K562 (cell line): ENCODE measurements at regions not wholly inside any gene's neighbourhood (a gene's known extent, or its start where the extent isn't known, plus 50 kb on each side); places are given as distances from the start of the nearest gene placed in this dataset.

Experiments used
- ATAC-seq: fragments of 200-7000 bp; cut with Tn5 transposase; 3 replicates; pipeline ENCODE4 v1.9.1; 2020; ENCODE audit warnings: moderate library complexity
- BruUV-seq: library from RNA; stranded (reverse); fragments of 400-500 nt; replicated peaks from 2 replicates; lab custom pipeline; 2021; lab: Mats Ljungman, UMichigan
- CTCF ChIA-PET: fragments of 300-600 bp; formaldehyde crosslinking; extraction: SDS; loops from one replicate; lab custom pipeline; 2021; ENCODE audit warnings: low intra/inter-chr PET ratio; lab: Yijun Ruan, JAX
- POLR2A ChIA-PET: fragments of 300-600, 350-650 bp; sonication (Branson Sonifier 250); formaldehyde crosslinking; extraction: SDS; loops from one replicate; lab custom pipeline; 2021; ENCODE audit warnings: antibody characterized with exemption, inconsistent platforms; lab: Yijun Ruan, JAX
- DNase-seq, 4 experiments: peaks; one replicate each; pipeline versions ENCODE4 v3.0.0 to v3.0.0-alpha.2; 2011 to 2018; ENCODE audit warnings: low spot score in 3 of 4, mixed read lengths in 3 of 4; ENCODE audit errors: extremely low read depth in 1 of 4
- FAIRE-seq: peaks from 2 replicates; lab custom pipeline; 2011; peaks lifted over from hg19 to GRCh38; lab: Jason Lieb, UNC
- H2AFZ ChIP-seq: 2 replicates; pipeline ENCODE4 v1.6.0; 2011; ENCODE audit warnings: low read depth, low read length, control low read depth, inconsistent platforms
- H3K27ac ChIP-seq: fragments of 200-600 bp; 3 replicates; pipeline ENCODE4 v1.8.0; 2011; ENCODE audit warnings: low read depth, mild to moderate bottlenecking, control low read depth, inconsistent platforms, low read length, moderate library complexity, mixed read lengths; ENCODE audit errors: extremely low read depth
- H3K27me3 ChIP-seq, 2 experiments: fragments of 300-600 bp in 1 of 2; 2 replicates in 1 of 2; 3 replicates in 1 of 2; pipeline versions ENCODE4 v1.6.0 to v1.8.0; 2011; ENCODE audit warnings: inconsistent platforms in 2 of 2, low read length in 2 of 2, mild to moderate bottlenecking in 1 of 2, mixed read lengths in 1 of 2, moderate library complexity in 1 of 2; ENCODE audit not compliant: control insufficient read depth in 2 of 2, insufficient read depth in 2 of 2
- H3K36me3 ChIP-seq: fragments of 300-600 bp; 3 replicates; pipeline ENCODE4 v1.8.0; 2011; ENCODE audit warnings: mild to moderate bottlenecking, low read length, inconsistent platforms; ENCODE audit not compliant: control insufficient read depth, insufficient read depth
- H3K4me1 ChIP-seq, 2 experiments: fragments of 200-600 bp in 1 of 2; replicated peaks in 1 of 2; 2 replicates in 1 of 2; 3 replicates in 1 of 2; pipeline versions ENCODE4 v1.5.1 to v1.8.0; 2011; ENCODE audit warnings: inconsistent platforms in 2 of 2, low read length in 2 of 2, mild to moderate bottlenecking in 1 of 2, mixed read lengths in 1 of 2, moderate library complexity in 1 of 2; ENCODE audit not compliant: control insufficient read depth in 2 of 2, insufficient read depth in 2 of 2
- H3K4me2 ChIP-seq: 2 replicates; pipeline ENCODE4 v1.6.1; 2011; ENCODE audit warnings: low read length, control low read depth, inconsistent platforms, mixed read lengths; ENCODE audit not compliant: insufficient read depth
- H3K4me3 ChIP-seq: fragments of 200-600 bp; sonication (generic), shearing (Covaris generic); 2 replicates; pipeline ENCODE4 v1.5.1; 2016; ENCODE audit warnings: control low read depth, inconsistent platforms
- H3K79me2 ChIP-seq: fragments of 200-600 bp; 3 replicates; pipeline ENCODE4 v1.8.0; 2011; ENCODE audit warnings: low read length, inconsistent platforms; ENCODE audit not compliant: control insufficient read depth, insufficient read depth
- H3K9ac ChIP-seq, 2 experiments: 2 replicates each; pipeline versions ENCODE4 v1.6.0 to v1.6.1; 2011; ENCODE audit warnings: low read depth in 2 of 2, low read length in 2 of 2, control low read depth in 1 of 2, inconsistent platforms in 1 of 2, mild to moderate bottlenecking in 1 of 2, mixed read lengths in 1 of 2; ENCODE audit not compliant: insufficient read depth in 1 of 2
- H3K9me1 ChIP-seq: one replicate; pipeline ENCODE4 v1.6.0; 2011; ENCODE audit warnings: inconsistent platforms, mild to moderate bottlenecking, low read length, moderate library complexity; ENCODE audit not compliant: control insufficient read depth, insufficient read depth
- H3K9me3 ChIP-seq: replicated peaks from 2 replicates; pipeline ENCODE4 v1.5.1; 2011; ENCODE audit warnings: low read depth, low read length, inconsistent platforms; ENCODE audit not compliant: control insufficient read depth, insufficient read depth
- H4K20me1 ChIP-seq: replicated peaks from 2 replicates; pipeline ENCODE4 v1.6.1; 2011; ENCODE audit warnings: low read length, inconsistent platforms, mixed read lengths; ENCODE audit not compliant: control insufficient read depth, insufficient read depth
- BACH1 ChIP-seq: fragments of 200-800 bp; sonication (Bioruptor generic); IDR thresholded peaks from 2 replicates; pipeline ENCODE4 v1.6.1; 2016; ENCODE audit warnings: missing genetic modification characterization, missing compliant biosample characterization
- CCNT2 ChIP-seq: IDR thresholded peaks from 2 replicates; pipeline ENCODE4 v1.6.1; 2011; ENCODE audit warnings: borderline replicate concordance, low read depth, mild to moderate bottlenecking, moderate library complexity, mixed read lengths, low read length; ENCODE audit not compliant: insufficient read length; ENCODE audit errors: extremely low read depth
- CREB3L1 ChIP-seq: fragments of 450-650 bp; IDR thresholded peaks from 2 replicates; pipeline ENCODE4 v1.6.1; 2014; ENCODE audit warnings: low read depth, mild to moderate bottlenecking, moderate library complexity, borderline replicate concordance
- KAT2B ChIP-seq: IDR thresholded peaks from one replicate; pipeline ENCODE4 v1.6.1; 2012; ENCODE audit warnings: low read depth, mild to moderate bottlenecking, control low read depth, inconsistent platforms, low read length, moderate library complexity
- KDM2B ChIP-seq: fragments of 250-450 bp; sonication (Bioruptor Pico); IDR thresholded peaks from 2 replicates; pipeline ENCODE4 v1.8.0; 2021; ENCODE audit warnings: mild to moderate bottlenecking, moderate library complexity
- NR2C1 ChIP-seq, 2 experiments: fragments of 450-650 bp; IDR thresholded peaks; 2 replicates each; pipeline ENCODE4 v1.6.1; 2017; ENCODE audit warnings: mild to moderate bottlenecking in 2 of 2, antibody characterized with exemption in 1 of 2, inconsistent platforms in 1 of 2, missing compliant biosample characterization in 1 of 2, missing genetic modification characterization in 1 of 2
- PCBP1 ChIP-seq: fragments of 200-400 bp; formaldehyde crosslinking; IDR thresholded peaks from 2 replicates; pipeline ENCODE4 v1.6.1; 2018; ENCODE audit warnings: mild to moderate bottlenecking, low read depth, low read length; ENCODE audit not compliant: poor library complexity, severe bottlenecking
- PTTG1 ChIP-seq: fragments of 450-650 bp; IDR thresholded peaks from 2 replicates; pipeline ENCODE4 v1.6.1; 2016; ENCODE audit warnings: low read depth, mild to moderate bottlenecking, missing genetic modification characterization, missing compliant biosample characterization
- ZFP1 ChIP-seq: fragments of 450-650 bp; formaldehyde crosslinking; IDR thresholded peaks from 2 replicates; pipeline ENCODE4 v1.4.0; 2020; ENCODE audit warnings: mild to moderate bottlenecking, mixed read lengths
- ZFPM2 ChIP-seq: fragments of 250-450 bp; sonication (Bioruptor Pico); IDR thresholded peaks from 2 replicates; pipeline ENCODE4 v1.5.1; 2022; ENCODE audit warnings: mild to moderate bottlenecking
- ZNF518B ChIP-seq: fragments of 250-450 bp; sonication (Bioruptor Pico); IDR thresholded peaks from 2 replicates; pipeline ENCODE4 v1.5.0; 2021; ENCODE audit warnings: mild to moderate bottlenecking, moderate library complexity
- ZNF785 ChIP-seq: fragments of 250-450 bp; sonication (Bioruptor Pico); IDR thresholded peaks from 2 replicates; pipeline ENCODE4 v1.4.0; 2020; ENCODE audit warnings: mild to moderate bottlenecking
- ZSCAN32 ChIP-seq: fragments of 450-650 bp; formaldehyde crosslinking; IDR thresholded peaks from 2 replicates; pipeline ENCODE4 v1.4.0; 2020; ENCODE audit warnings: mild to moderate bottlenecking, moderate library complexity
- WGBS: fragments of 100-300 bp; shearing (Covaris generic); methylation state at CpG from one replicate; pipeline ENCODE4 v1.1.6; 2016; ENCODE audit warnings: low coverage, mixed read lengths; ENCODE audit not compliant: insufficient coverage; ENCODE audit errors: missing lambda C conversion rate; 5-methylcytosine and 5-hydroxymethylcytosine counted together
- in situ Hi-C: fragments of 300-500 bp; cut with MboI; formaldehyde crosslinking; loops from 4 replicates; pipeline ENCODE4 v1.15.0; 2018; ENCODE audit warnings: inconsistent platforms, mixed read lengths
- intact Hi-C: fragments of 100-400 bp; cut with micrococcal nuclease; formaldehyde crosslinking; loops from 2 replicates; pipeline ENCODE4 v1.14.2; 2022

- intact Hi-C loops (loop anchor here (10.0 kb wide), 1 partner anchor 169 kb away; no protein-coding TSS in a partner anchor), in situ Hi-C loops (no loop called here)
- no peak overlapping the region for H3K4me2 ChIP-seq
- H3K9me3 ChIP-seq = peaks cover 59% of the 10 kb centered on the region
- ChIA-PET POLR2A (no interaction called here), CTCF (interaction anchor here (0.7 kb wide), 1 partner anchor 18 kb away, joined by 3 read pairs; no protein-coding TSS in a partner anchor)
- H3K4me3 ChIP-seq = no peak overlapping the region
- no peaks in the 10 kb centered on the region for H3K9me1 ChIP-seq
- no peaks in the 10 kb centered on the region for H3K79me2 ChIP-seq
- no peaks in the 10 kb centered on the region for H4K20me1 ChIP-seq
- WGBS = 12% methylated on average over 4 of the region's 4 CpGs
- no peaks in the 10 kb centered on the region for H3K36me3 ChIP-seq
- DNase-seq (no peak), ATAC-seq (no peak), FAIRE-seq (no peak)
- H3K27me3 ChIP-seq = no peaks in the 10 kb centered on the region
- no peak overlapping the region for H2AFZ ChIP-seq
- peaks cover 10 to 44% of the 10 kb centered on the region in 2 experiments; a peak in 4 of 5 replicates for H3K4me1 ChIP-seq
- TF ChIP-seq KDM2B (no peak), PCBP1 (no peak), ZSCAN32 (CRISPR knock-in tag) (no peak), ZFPM2 (CRISPR knock-in tag) (no peak), ZFP1 (CRISPR knock-in tag) (no peak), CREB3L1 (no peak), ZNF785 (no peak), KAT2B (no peak), PTTG1 (tag) (no peak), CCNT2 (no peak), NR2C1 (IDR thresholded peaks at IDR 0.05) (no peak), NR2C1 (tag; IDR thresholded peaks at IDR 0.05) (no peak), ZNF518B (CRISPR knock-in tag) (no peak), BACH1 (no peak)
- BruUV-seq = no TSS peak
- no peak overlapping the region for H3K9ac ChIP-seq
- no peak overlapping the region for H3K27ac ChIP-seq
Measured at GRCh38 chr6:39995633-39996032, 61.4 kb upstream of the MOCS1 start.
